OCI-LY1 (cell line): ENCODE measurements at regions not wholly inside any gene's neighbourhood (a gene's known extent, or its start where the extent isn't known, plus 50 kb on each side); places are given as distances from the start of the nearest gene placed in this dataset.

ENCODE experiments used
- H2AFZ ChIP-seq: fragments of 200-600 bp; sonication (generic), shearing (Covaris generic); 2 replicates; pipeline ENCODE4 v1.6.0; 2014; ENCODE audit warnings: antibody characterized with exemption, mild to moderate bottlenecking, low read length
- H3F3A ChIP-seq: fragments of 200-600 bp; sonication (generic), shearing (Covaris generic); 2 replicates; pipeline ENCODE4 v1.6.0; 2014; ENCODE audit warnings: mild to moderate bottlenecking, antibody characterized with exemption, low read length, moderate library complexity; ENCODE audit not compliant: insufficient read depth
- H3K27ac ChIP-seq: fragments of 200-600 bp; sonication (generic); 2 replicates; pipeline ENCODE4 v1.5.1; 2014; ENCODE audit warnings: low read length, mixed run types, mild to moderate bottlenecking, low read depth; ENCODE audit not compliant: poor library complexity, severe bottlenecking
- H3K27me3 ChIP-seq: fragments of 200-600 bp; sonication (generic); 2 replicates; pipeline ENCODE4 v1.6.0; 2014; ENCODE audit warnings: antibody characterized with exemption, mild to moderate bottlenecking, low read length, moderate library complexity; ENCODE audit not compliant: insufficient read depth
- H3K36me3 ChIP-seq: fragments of 200-600 bp; sonication (generic); 2 replicates; pipeline ENCODE4 v1.6.1; 2014; ENCODE audit warnings: mild to moderate bottlenecking, antibody characterized with exemption, low read length, moderate library complexity, mixed read lengths; ENCODE audit not compliant: insufficient read depth
- H3K4me1 ChIP-seq: fragments of 200-600 bp; sonication (generic); 2 replicates; pipeline ENCODE4 v1.5.1; 2014; ENCODE audit warnings: mild to moderate bottlenecking, low read length, moderate library complexity; ENCODE audit not compliant: insufficient read depth, severe bottlenecking
- H3K4me2 ChIP-seq: fragments of 200-600 bp; sonication (generic), shearing (Covaris generic); 2 replicates; pipeline ENCODE4 v1.6.1; 2014; ENCODE audit warnings: low read length
- H3K4me3 ChIP-seq: fragments of 200-600 bp; sonication (generic); 2 replicates; pipeline ENCODE4 v1.5.1; 2014; ENCODE audit warnings: low read length, low read depth, mild to moderate bottlenecking, mixed read lengths; ENCODE audit not compliant: poor library complexity, severe bottlenecking
- H3K79me2 ChIP-seq: fragments of 200-600 bp; shearing (Covaris generic); 2 replicates; pipeline ENCODE4 v1.6.1; 2016; ENCODE audit warnings: mixed run types, low read length, mixed read lengths; ENCODE audit not compliant: insufficient read depth
- H3K9ac ChIP-seq: fragments of 200-600 bp; sonication (generic), shearing (Covaris generic); 2 replicates; pipeline ENCODE4 v1.6.1; 2014; ENCODE audit warnings: mild to moderate bottlenecking, low read length, mixed read lengths
- H3K9me2 ChIP-seq: fragments of 200-600 bp; sonication (generic), shearing (Covaris generic); 2 replicates; pipeline ENCODE4 v1.6.1; 2014; ENCODE audit warnings: low read depth, mild to moderate bottlenecking, low read length, mixed read lengths
- H3K9me3 ChIP-seq: fragments of 200-600 bp; shearing (Covaris generic); 2 replicates; pipeline ENCODE4 v1.6.1; 2014; ENCODE audit warnings: low read length, mixed read lengths
- H4K20me1 ChIP-seq: fragments of 200-600 bp; sonication (generic), shearing (Covaris generic); 2 replicates; pipeline ENCODE4 v1.6.0; 2016; ENCODE audit warnings: mild to moderate bottlenecking, low read length; ENCODE audit not compliant: insufficient read depth
- CTCF ChIP-seq: fragments of 200-600 bp; sonication (generic), shearing (Covaris generic); IDR thresholded peaks from 2 replicates; pipeline ENCODE4 v1.5.1; 2017; ENCODE audit warnings: mild to moderate bottlenecking, antibody characterized with exemption, low read length, moderate library complexity, mixed read lengths
- EZH2 ChIP-seq: fragments of 200-600 bp; sonication (generic), shearing (Covaris generic); IDR thresholded peaks from 2 replicates; pipeline ENCODE4 v1.8.0; 2017; ENCODE audit warnings: borderline replicate concordance, mixed run types, mild to moderate bottlenecking, antibody characterized with exemption, low read length, moderate library complexity, mixed read lengths

GRCh38 chr9:101902051-101902450 is 163.6 kb upstream of the GRIN3A start:
- H3F3A ChIP-seq: no peaks in the 10 kb centered on the region
- H2AFZ ChIP-seq: no peak overlapping the region
- no peaks in the 10 kb centered on the region for H3K36me3 ChIP-seq
- H3K27me3 ChIP-seq: no peaks in the 10 kb centered on the region
- no peaks in the 10 kb centered on the region for H3K9me2 ChIP-seq
- H3K9me3 ChIP-seq: no peaks in the 10 kb centered on the region
- H3K9ac ChIP-seq: no peak overlapping the region
- TF ChIP-seq CTCF (no peak), EZH2 (no peak)
- H3K79me2 ChIP-seq: no peaks in the 10 kb centered on the region
- H3K4me1 ChIP-seq: no peaks in the 10 kb centered on the region
- no peaks in the 10 kb centered on the region for H4K20me1 ChIP-seq
- no peak overlapping the region for H3K4me2 ChIP-seq
- H3K27ac ChIP-seq: no peak overlapping the region
- H3K4me3 ChIP-seq: no peak overlapping the region

GRCh38 chr9:101897196-101897595 is 158.7 kb upstream of the GRIN3A start:
- Histone ChIP-seq H3K9me2 (no peaks in the 10 kb centered on the region), H3K79me2 (no peaks in the 10 kb centered on the region), H4K20me1 (no peaks in the 10 kb centered on the region), H3K36me3 (no peaks in the 10 kb centered on the region), H3K4me1 (no peaks in the 10 kb centered on the region), H3K27me3 (no peaks in the 10 kb centered on the region), H3K9me3 (no peaks in the 10 kb centered on the region), H3K4me3 (no peak overlapping the region), H3K9ac (no peak overlapping the region), H2AFZ (no peak overlapping the region), H3F3A (no peaks in the 10 kb centered on the region), H3K27ac (no peak overlapping the region), H3K4me2 (no peak overlapping the region)
- TF ChIP-seq CTCF (no peak), EZH2 (no peak)

- H3K4me1 ChIP-seq: no peaks in the 10 kb centered on the region
- no peaks in the 10 kb centered on the region for H3K9me3 ChIP-seq
- no peaks in the 10 kb centered on the region for H3K9me2 ChIP-seq
- no peaks in the 10 kb centered on the region for H3K36me3 ChIP-seq
- TF ChIP-seq EZH2: no peak
- TF ChIP-seq CTCF: no peak
- no peak overlapping the region for H3K27ac ChIP-seq
- no peak overlapping the region for H2AFZ ChIP-seq
- no peaks in the 10 kb centered on the region for H3K79me2 ChIP-seq
- no peak overlapping the region for H3K4me2 ChIP-seq
- no peak overlapping the region for H3K4me3 ChIP-seq
- H3F3A ChIP-seq: no peaks in the 10 kb centered on the region
- H4K20me1 ChIP-seq: no peaks in the 10 kb centered on the region
- no peaks in the 10 kb centered on the region for H3K27me3 ChIP-seq
- no peak overlapping the region for H3K9ac ChIP-seq
Measured at GRCh38 chr9:101893661-101894646, 155.5 kb upstream of the GRIN3A start.
